ENCODE measurements at regions not wholly inside any gene's neighbourhood (a gene's known extent, or its start where the extent isn't known, plus 50 kb on each side); places are given as distances from the start of the nearest gene placed in this dataset.

- peaks cover 16% of the 10 kb centered on the region for H3K9me3 ChIP-seq (ENCODE audit: low read length)
- H3K27me3 ChIP-seq (ENCODE audit: low read length): no peaks in the 10 kb centered on the region
- no peaks in the 10 kb centered on the region for H3K36me3 ChIP-seq (ENCODE audit: insufficient read depth, low read length)
- H3K4me1 ChIP-seq (ENCODE audit: low read length): no peaks in the 10 kb centered on the region
- no peak overlapping the region for H2AFZ ChIP-seq (ENCODE audit: low read length)
- no peaks in the 10 kb centered on the region for H3K9me2 ChIP-seq (replicated peaks; ENCODE audit: insufficient read depth, low read length)
- no peak overlapping the region for H3K4me2 ChIP-seq (ENCODE audit: low read depth, low read length, poor library complexity, severe bottlenecking)
- no peaks in the 10 kb centered on the region for H3K79me2 ChIP-seq (ENCODE audit: low read length)
- H3K9ac ChIP-seq (ENCODE audit: low read length): no peak overlapping the region
- no peak for DNase-seq
- no peaks in the 10 kb centered on the region for H4K20me1 ChIP-seq (ENCODE audit: insufficient read depth, low read depth, low read length)
- H3K4me3 ChIP-seq (ENCODE audit: low read length): no peak overlapping the region
- H3K27ac ChIP-seq (ENCODE audit: low read length): no peak overlapping the region
Observed at GRCh38 chr4:60013464-60014184, 1186.5 kb upstream of the ADGRL3 start.

GRCh38 chr4:60016971-60017370, 1183.2 kb upstream of the ADGRL3 start:
- H3K4me3 ChIP-seq (ENCODE audit: low read length): no peak overlapping the region
- no peaks in the 10 kb centered on the region for H4K20me1 ChIP-seq (ENCODE audit: insufficient read depth, low read depth, low read length)
- H3K9me2 ChIP-seq (replicated peaks; ENCODE audit: insufficient read depth, low read length): no peaks in the 10 kb centered on the region

GRCh38 chr4:60019180-60019579, 1180.9 kb upstream of the ADGRL3 start:
- Histone ChIP-seq H3K4me1 (ENCODE audit: low read length) (no peaks in the 10 kb centered on the region), H3K27me3 (ENCODE audit: low read length) (no peaks in the 10 kb centered on the region), H3K9me3 (ENCODE audit: low read length) (peaks cover 20% of the 10 kb centered on the region), H3K36me3 (ENCODE audit: insufficient read depth, low read length) (no peaks in the 10 kb centered on the region), H3K4me3 (ENCODE audit: low read length) (no peak overlapping the region), H3K9me2 (replicated peaks; ENCODE audit: insufficient read depth, low read length) (no peaks in the 10 kb centered on the region), H3K79me2 (ENCODE audit: low read length) (no peaks in the 10 kb centered on the region), H3K9ac (ENCODE audit: low read length) (no peak overlapping the region), H2AFZ (ENCODE audit: low read length) (no peak overlapping the region), H3K27ac (ENCODE audit: low read length) (no peak overlapping the region), H3K4me2 (ENCODE audit: low read depth, low read length, poor library complexity, severe bottlenecking) (no peak overlapping the region), H4K20me1 (ENCODE audit: insufficient read depth, low read depth, low read length) (no peaks in the 10 kb centered on the region)
- DNase-seq: no peak

More at GRCh38 chr4:60016971-60017370, 1183.2 kb upstream of the ADGRL3 start:
- no peak overlapping the region for H2AFZ ChIP-seq (ENCODE audit: low read length)
- H3K4me1 ChIP-seq (ENCODE audit: low read length): no peaks in the 10 kb centered on the region
- H3K4me2 ChIP-seq (ENCODE audit: low read depth, low read length, poor library complexity, severe bottlenecking): no peak overlapping the region
- H3K36me3 ChIP-seq (ENCODE audit: insufficient read depth, low read length): no peaks in the 10 kb centered on the region
- no peak overlapping the region for H3K27ac ChIP-seq (ENCODE audit: low read length)
- DNase-seq: no peak
- H3K79me2 ChIP-seq (ENCODE audit: low read length): no peaks in the 10 kb centered on the region
- H3K9me3 ChIP-seq (ENCODE audit: low read length): peaks cover 20% of the 10 kb centered on the region
- H3K9ac ChIP-seq (ENCODE audit: low read length): no peak overlapping the region
- no peaks in the 10 kb centered on the region for H3K27me3 ChIP-seq (ENCODE audit: low read length)

- Histone ChIP-seq H3K4me3 (ENCODE audit: low read length) (no peak overlapping the region), H3K4me2 (ENCODE audit: low read depth, low read length, poor library complexity, severe bottlenecking) (no peak overlapping the region), H3K9ac (ENCODE audit: low read length) (no peak overlapping the region), H3K36me3 (ENCODE audit: insufficient read depth, low read length) (no peaks in the 10 kb centered on the region), H2AFZ (ENCODE audit: low read length) (no peak overlapping the region), H3K9me3 (ENCODE audit: low read length) (peaks cover 20% of the 10 kb centered on the region), H3K9me2 (replicated peaks; ENCODE audit: insufficient read depth, low read length) (no peaks in the 10 kb centered on the region), H3K79me2 (ENCODE audit: low read length) (no peaks in the 10 kb centered on the region), H3K27me3 (ENCODE audit: low read length) (no peaks in the 10 kb centered on the region), H3K4me1 (ENCODE audit: low read length) (no peaks in the 10 kb centered on the region), H4K20me1 (ENCODE audit: insufficient read depth, low read depth, low read length) (no peaks in the 10 kb centered on the region), H3K27ac (ENCODE audit: low read length) (no peak overlapping the region)
- no peak for DNase-seq
Observed at GRCh38 chr4:60019946-60020345, 1180.2 kb upstream of the ADGRL3 start.

GRCh38 chr4:60020389-60020788, 1179.7 kb upstream of the ADGRL3 start:
- no peaks in the 10 kb centered on the region for H3K36me3 ChIP-seq (ENCODE audit: insufficient read depth, low read length)
- H3K27ac ChIP-seq (ENCODE audit: low read length): no peak overlapping the region
- no peaks in the 10 kb centered on the region for H3K9me2 ChIP-seq (replicated peaks; ENCODE audit: insufficient read depth, low read length)
- H2AFZ ChIP-seq (ENCODE audit: low read length): no peak overlapping the region
- no peak overlapping the region for H3K4me2 ChIP-seq (ENCODE audit: low read depth, low read length, poor library complexity, severe bottlenecking)
- H3K27me3 ChIP-seq (ENCODE audit: low read length): no peaks in the 10 kb centered on the region
- no peak overlapping the region for H3K4me3 ChIP-seq (ENCODE audit: low read length)
- H3K79me2 ChIP-seq (ENCODE audit: low read length): no peaks in the 10 kb centered on the region
- H3K9ac ChIP-seq (ENCODE audit: low read length): no peak overlapping the region
- DNase-seq: no peak
- no peaks in the 10 kb centered on the region for H3K4me1 ChIP-seq (ENCODE audit: low read length)
- H4K20me1 ChIP-seq (ENCODE audit: insufficient read depth, low read depth, low read length): no peaks in the 10 kb centered on the region
- H3K9me3 ChIP-seq (ENCODE audit: low read length): peaks cover 20% of the 10 kb centered on the region

- Histone ChIP-seq H4K20me1 (ENCODE audit: insufficient read depth, low read depth, low read length) (no peaks in the 10 kb centered on the region), H3K4me3 (ENCODE audit: low read length) (no peak overlapping the region), H3K27ac (ENCODE audit: low read length) (no peak overlapping the region), H3K27me3 (ENCODE audit: low read length) (no peaks in the 10 kb centered on the region), H3K79me2 (ENCODE audit: low read length) (no peaks in the 10 kb centered on the region), H3K36me3 (ENCODE audit: insufficient read depth, low read length) (no peaks in the 10 kb centered on the region), H3K9ac (ENCODE audit: low read length) (no peak overlapping the region), H2AFZ (ENCODE audit: low read length) (no peak overlapping the region), H3K9me3 (ENCODE audit: low read length) (peaks cover 26% of the 10 kb centered on the region), H3K4me2 (ENCODE audit: low read depth, low read length, poor library complexity, severe bottlenecking) (no peak overlapping the region), H3K4me1 (ENCODE audit: low read length) (no peaks in the 10 kb centered on the region), H3K9me2 (replicated peaks; ENCODE audit: insufficient read depth, low read length) (no peaks in the 10 kb centered on the region)
- DNase-seq: no peak
Observed at GRCh38 chr4:60033826-60034225, 1166.3 kb upstream of the ADGRL3 start.

GRCh38 chr4:60034361-60034760, 1165.8 kb upstream of the ADGRL3 start:
- DNase-seq: no peak
- Histone ChIP-seq H2AFZ (ENCODE audit: low read length) (no peak overlapping the region), H3K4me1 (ENCODE audit: low read length) (no peaks in the 10 kb centered on the region), H3K79me2 (ENCODE audit: low read length) (no peaks in the 10 kb centered on the region), H3K9ac (ENCODE audit: low read length) (no peak overlapping the region), H4K20me1 (ENCODE audit: insufficient read depth, low read depth, low read length) (no peaks in the 10 kb centered on the region), H3K36me3 (ENCODE audit: insufficient read depth, low read length) (no peaks in the 10 kb centered on the region), H3K4me2 (ENCODE audit: low read depth, low read length, poor library complexity, severe bottlenecking) (no peak overlapping the region), H3K27me3 (ENCODE audit: low read length) (no peaks in the 10 kb centered on the region), H3K27ac (ENCODE audit: low read length) (no peak overlapping the region), H3K9me2 (replicated peaks; ENCODE audit: insufficient read depth, low read length) (no peaks in the 10 kb centered on the region), H3K9me3 (ENCODE audit: low read length) (peaks cover 26% of the 10 kb centered on the region), H3K4me3 (ENCODE audit: low read length) (no peak overlapping the region)

GRCh38 chr4:60039908-60040307, 1160.2 kb upstream of the ADGRL3 start:
- Histone ChIP-seq H3K36me3 (ENCODE audit: insufficient read depth, low read length) (no peaks in the 10 kb centered on the region), H3K27ac (ENCODE audit: low read length) (no peak overlapping the region), H3K4me2 (ENCODE audit: low read depth, low read length, poor library complexity, severe bottlenecking) (no peak overlapping the region), H3K27me3 (ENCODE audit: low read length) (no peaks in the 10 kb centered on the region), H3K79me2 (ENCODE audit: low read length) (no peaks in the 10 kb centered on the region), H3K4me3 (ENCODE audit: low read length) (no peak overlapping the region), H3K4me1 (ENCODE audit: low read length) (no peaks in the 10 kb centered on the region), H3K9me2 (replicated peaks; ENCODE audit: insufficient read depth, low read length) (no peaks in the 10 kb centered on the region), H3K9me3 (ENCODE audit: low read length) (peaks cover 26% of the 10 kb centered on the region), H2AFZ (ENCODE audit: low read length) (no peak overlapping the region), H3K9ac (ENCODE audit: low read length) (no peak overlapping the region), H4K20me1 (ENCODE audit: insufficient read depth, low read depth, low read length) (no peaks in the 10 kb centered on the region)
- no peak for DNase-seq

All from Karpas-422 (cell line).